Putamen (tissue), 1 donor: ENCODE measurements at regions not wholly inside any gene's neighbourhood (a gene's known extent, or its start where the extent isn't known, plus 50 kb on each side); places are given as distances from the start of the nearest gene placed in this dataset.
"Not testable (repeated sequence)": the region's sequence is repeated elsewhere in the genome, so short reads cannot be mapped to it uniquely, and the experiment has no call there.

ENCODE experiments used
- DNase-seq: peaks from one replicate; pipeline ENCODE4 v3.0.0-alpha.2; 2016; ENCODE audit warnings: low spot score

DNA sequence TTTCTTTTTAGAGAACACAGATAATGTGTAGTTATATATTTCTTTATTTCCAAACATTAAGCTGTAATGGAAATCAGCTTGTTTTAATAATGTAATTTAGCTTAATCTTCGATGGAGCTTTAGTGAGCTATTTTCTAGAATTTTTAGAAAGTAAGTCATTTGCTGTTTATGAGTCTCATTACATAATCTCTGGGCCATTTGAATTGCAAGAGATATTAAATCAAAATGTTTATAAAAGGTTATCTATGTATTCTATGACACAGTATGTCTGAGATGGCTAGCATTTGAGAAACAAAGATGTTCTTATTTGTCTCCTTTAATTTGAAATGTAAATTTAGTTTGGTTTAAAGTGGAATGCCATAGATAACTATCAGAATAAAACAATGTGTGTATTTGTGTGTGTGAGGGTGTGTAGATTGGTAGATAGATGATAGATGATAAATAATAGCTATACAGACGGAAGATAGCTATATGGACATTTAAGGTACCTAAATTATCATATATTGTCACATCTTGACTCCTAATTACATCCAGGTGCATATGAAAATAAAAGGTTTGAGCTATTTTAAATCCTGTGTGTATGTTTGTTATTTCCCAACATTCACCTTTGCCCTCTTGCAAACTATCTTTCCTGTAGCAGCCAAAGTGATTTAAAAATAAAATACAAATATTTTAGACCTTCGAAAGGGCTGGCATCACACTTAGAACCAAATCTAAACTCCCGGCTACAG lies 478.0 kb upstream of the KLF6 start:
- DNase-seq = no peak

DNA sequence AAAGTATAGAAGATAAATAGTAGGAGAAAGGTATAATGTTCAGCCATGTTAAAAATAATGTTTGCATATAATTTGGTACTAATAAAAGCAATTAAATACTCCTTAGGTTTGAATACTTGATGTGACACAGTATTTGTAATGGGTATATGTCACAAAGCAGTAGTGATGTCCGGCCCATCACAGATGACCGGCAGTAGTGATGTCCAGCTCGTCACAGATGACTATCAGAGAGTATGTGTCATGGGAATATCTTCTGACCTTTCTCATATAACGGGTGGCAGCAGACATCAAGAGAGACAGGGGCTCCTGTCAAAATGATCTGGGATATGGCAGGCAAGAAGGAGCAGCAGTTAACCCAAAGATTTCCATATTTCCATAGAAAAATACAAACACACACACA lies 477.4 kb upstream of the KLF6 start:
- DNase-seq = no peak

DNA sequence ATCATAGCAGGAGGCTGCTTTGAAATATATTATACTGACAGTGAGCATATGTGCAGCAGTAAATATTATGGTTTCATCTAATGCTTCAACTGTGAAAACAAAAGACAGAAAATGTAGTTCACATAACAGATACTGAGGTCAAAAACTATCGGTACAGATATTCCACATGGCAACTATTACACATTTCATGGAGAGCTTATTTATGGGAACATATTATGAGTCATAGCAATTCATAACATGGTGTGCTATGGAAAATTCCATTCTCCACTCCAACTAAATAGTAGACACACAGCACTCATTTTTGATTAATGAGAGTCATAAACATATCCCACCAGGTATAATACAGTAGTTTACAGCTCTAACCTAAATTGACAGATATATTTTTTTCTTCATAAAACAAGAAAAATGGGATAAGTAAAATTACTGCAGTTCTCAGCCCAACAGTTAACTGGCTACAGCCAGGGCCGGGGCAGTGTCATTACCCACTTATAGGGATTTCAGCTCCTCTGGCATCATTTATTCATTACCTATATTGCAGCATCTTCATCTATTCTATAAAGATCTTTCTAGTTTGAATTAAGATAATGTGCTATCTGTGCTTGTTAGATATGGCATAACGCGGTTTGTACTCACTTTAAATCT lies 475.6 kb upstream of the KLF6 start:
- DNase-seq = no peak

DNA sequence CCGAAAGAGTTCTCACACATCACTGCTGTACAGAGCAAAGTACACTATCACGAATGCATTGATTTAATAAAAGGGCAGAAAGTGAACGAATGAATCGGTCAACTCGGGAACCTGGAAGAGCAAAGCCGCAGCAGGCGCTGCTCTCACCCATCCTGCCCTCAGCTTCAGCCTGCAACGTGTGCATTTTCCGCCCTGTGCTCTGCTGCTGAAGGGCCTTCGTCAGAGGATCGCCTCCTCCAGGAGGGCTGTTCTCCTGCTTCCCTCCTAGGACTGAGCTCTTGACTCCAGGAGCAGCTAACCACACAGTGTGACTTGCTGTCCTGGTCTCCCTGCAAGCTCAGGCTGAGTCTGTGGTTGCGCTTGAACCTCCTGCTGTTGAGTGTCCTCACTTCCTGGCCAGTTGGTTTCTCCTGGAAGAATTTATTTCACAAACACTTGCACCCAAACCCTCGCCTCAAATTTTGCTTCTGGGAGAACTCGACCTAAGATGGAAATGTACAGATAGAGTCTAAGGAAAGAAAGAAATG lies 473.0 kb upstream of the KLF6 start:
- DNase-seq = no peak

DNA sequence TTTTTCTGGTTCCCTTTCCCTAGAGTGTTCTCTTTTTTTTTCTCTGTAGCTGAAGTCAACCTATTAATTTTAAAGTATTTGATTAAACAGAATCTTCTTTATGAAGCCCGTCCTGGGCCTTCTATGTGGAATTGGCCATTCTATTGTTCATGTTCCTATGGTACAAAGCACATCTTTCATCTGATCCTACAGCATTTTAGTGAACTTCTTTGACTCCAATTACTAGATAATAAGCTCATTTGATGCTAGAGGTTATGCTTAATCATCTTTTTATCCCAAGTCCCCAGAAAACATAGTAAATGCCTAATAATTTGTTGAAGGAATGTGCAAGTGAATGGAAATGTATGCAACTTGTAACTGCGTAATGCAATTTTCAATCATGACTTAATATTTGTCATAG lies 472.0 kb upstream of the KLF6 start:
- no peak for DNase-seq

DNA sequence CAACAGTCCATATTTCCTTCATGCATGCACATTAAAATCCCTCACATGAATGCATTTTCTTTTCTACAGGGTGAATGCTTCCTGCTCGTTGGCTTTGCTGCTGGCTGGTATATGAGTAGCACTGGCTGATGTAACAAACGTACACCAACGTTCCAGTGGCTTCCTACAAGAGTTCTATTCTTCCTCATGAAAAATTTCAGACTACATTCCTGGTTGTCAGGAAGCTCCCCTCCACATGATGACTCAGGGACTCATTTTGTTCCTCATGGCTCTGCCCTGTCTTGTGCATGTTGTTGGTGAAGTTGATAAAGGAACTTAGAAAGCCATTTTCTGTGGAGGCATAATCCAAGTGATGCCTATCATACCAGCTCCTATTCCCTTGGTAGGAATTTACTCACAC lies 470.7 kb upstream of the KLF6 start:
- DNase-seq = no peak

DNA sequence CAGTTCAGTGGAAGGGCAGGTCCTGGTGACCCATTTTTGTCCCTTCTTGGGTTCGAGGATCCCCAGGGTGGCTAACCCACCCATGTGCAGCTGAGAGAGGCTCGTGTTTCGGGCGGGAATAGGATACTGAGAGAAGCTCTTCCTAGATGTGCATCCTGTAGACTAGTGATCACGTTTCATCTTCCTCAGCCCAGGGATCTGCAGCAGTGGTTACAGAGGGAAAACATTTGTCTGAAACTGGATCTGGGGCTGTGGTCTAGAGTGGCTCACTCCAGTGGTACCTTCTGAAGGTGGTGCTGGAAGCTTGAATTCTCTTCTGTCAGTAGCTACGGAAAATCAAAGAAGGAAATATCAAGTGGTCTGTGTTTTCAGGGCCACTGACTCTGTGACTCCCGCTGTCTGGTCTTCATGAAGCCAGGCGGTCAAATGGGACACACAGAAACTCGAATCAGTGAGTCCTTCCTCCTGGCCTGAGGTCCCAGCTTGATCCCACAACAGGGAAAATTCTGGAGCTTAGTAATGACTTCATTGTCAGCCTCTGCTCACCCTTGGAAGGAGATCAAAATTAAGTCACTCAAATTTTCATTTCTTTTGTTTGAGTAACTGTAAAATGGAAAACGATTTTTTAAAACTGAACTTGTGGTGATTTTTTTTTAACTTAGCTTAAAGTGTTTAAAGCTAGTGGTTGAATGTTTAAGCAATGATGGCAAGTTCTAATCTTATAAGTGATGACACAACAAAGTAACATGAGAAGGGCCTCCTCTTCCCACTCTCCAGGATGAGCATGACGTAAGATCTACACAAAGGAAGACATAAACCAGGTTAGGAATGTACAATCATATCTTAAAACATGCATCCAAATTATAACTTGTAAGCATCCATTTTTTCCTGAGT lies 469.3 kb upstream of the KLF6 start:
- no peak for DNase-seq

DNA sequence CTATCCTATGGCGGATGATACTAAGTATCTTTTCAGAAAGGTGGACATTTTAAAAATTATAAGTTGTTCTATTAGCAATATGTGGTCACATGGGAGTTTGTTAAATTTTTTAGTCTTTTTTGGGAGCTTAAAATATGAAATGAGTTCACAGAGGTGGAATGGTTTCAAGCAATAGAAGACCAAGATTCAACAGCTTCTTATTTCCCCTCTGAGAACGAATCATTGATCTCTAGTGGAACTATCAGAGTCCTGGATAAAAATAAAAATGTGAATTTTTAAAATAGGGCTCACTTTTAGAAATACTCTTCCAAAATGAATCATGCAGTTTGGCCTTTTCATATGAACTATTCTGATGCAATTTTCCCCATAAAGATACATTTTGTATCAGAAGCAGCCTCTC lies 467.7 kb upstream of the KLF6 start:
- no peak for DNase-seq

DNA sequence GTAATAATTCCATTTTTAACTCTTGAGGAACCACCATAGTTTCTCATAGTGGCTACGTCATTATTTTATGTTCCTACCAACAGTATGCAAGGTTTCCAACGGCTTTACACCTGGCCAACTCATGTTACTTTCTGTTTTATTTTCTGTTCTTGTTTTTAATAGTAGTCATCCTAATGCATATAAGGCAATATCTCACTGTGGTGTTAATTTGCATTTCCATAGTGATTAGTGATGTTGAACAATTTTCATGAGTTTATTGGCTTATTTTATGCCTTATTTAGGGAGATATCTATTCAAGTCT lies 465.5 kb upstream of the KLF6 start:
- DNase-seq = no peak

DNA sequence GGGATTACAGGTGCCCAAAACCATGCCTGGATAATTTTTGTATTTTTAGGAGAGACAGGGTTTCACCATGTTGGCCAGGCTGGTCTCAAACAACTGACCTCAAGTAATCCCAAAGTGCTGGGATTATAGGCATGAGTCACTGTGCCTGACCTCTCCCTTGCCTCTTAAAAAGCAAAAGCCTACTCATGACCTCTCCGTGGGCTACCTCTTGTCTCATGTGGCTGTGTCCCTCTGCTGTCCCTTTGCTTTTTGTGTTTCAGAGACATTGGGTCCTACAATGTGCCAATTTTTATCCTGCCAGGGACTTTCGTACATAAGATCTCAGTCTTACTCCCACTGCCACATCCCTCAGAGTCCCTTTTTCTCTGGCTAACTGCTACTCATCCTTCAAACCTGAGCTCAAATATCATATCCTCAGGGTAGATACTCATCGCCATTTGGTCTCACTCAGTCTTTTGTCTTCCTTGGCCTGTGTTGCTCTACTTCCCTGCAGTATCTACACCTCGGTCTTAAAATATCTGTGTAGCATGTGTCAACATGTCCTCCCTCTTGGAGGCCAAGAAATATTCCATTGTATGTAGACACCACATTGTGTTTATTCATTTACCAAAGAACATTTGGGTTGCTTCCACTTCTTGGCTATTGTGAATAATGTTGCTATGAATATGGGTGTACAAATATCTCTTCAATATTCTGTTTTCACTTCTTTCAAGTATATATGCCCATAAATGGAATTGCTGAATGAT lies 465.0 kb upstream of the KLF6 start:
- DNase-seq = no peak

DNA sequence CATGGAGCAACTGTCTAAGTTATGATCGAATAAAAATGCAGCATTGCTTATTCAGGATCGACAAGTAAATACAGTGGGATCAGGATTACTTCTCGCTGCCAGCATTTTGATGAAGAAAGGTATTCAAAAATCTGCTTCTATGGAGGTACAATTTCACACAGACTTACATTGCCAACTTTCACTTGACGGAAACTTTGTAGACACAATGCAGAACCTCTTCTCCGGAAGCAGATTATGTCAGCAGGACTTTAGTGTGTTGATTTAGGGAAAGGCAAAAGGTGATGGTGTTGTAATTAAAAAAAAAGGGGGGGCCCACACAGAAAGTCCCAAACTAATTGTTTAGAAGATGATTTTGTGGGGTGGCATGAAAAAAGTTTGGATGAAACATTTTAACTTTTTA lies 462.4 kb upstream of the KLF6 start:
- DNase-seq = no peak

DNA sequence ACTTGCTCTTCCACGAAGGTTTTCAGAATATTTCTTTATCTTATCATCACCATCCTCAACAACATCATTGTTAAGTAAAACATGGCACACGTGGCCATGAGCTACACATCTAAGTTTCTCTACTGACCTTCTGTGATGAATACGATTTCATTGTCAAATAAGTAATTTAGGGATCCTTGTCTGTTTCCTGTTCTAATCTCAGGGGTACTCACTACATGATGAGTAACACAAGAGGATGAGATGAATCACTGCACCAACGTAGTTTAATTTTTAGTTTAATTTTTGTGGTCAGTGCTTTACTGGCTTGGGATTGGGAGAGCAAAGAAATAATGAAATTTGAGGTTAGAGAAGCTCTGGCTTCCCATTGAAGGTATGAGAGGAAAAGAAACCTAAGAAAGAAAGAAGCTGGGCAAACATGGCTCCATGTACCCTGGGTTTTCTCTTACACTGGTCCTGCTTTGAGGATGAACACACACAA lies 461.9 kb upstream of the KLF6 start:
- DNase-seq = no peak

DNA sequence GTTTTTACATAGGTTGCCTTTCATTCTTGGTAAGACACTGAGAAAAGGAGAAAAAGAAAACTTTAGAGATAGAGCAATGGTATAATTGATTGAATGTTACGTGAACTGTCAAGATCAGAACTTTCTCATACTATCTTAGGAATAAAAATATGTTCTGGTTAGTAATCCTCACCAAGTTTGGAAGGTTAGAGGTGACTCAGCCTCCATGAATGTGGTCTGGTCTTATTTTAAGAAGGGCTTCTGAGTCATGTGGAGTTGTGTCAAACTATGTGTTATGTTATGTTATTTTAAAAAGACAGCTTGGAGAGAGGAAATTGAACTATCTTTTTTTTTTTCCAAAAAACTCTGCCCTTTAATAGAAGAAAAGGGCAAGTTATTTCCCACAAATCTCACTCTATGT lies 458.6 kb upstream of the KLF6 start:
- DNase-seq = no peak

DNA sequence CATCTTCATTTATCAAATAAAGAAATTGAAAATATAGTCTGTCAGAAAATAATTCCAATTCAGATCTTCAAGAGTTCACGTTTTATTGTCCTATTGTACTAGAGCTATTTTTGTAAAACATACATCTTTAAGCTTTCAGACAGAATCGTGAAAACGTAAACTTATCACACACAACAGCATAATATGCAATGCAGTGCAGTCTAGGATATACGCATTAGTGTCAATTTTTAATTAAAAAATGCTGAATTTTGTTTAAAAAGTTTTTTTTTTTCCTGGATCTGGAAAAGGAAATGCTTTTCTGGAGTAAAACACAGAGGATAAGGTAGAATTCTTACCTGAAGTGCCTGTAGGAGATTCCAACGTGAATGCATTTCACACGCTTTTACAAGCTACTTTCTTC lies 458.2 kb upstream of the KLF6 start:
- no peak for DNase-seq

DNA sequence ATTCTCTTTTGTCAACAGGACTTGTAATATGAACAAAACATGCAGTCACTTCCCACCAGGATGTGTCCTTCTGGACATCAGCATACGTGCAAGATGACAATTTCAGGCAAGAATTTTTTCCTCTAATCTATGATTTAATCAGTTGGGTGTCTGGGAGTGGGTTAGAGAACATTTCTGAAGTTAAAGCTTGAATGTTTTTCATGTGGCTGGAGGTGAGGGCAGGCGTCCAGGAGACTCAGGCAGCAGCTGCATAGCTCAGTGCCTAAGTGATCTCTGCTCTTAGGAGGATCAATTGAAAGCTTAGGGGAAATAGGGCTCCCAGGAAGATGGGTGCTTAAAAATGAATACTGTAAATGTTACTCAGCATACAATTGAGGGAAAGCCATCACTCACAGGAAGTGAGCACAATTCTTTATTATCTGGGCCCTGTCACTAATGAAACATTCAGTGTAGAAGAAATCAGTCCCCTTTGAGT lies 457.6 kb upstream of the KLF6 start:
- no peak for DNase-seq

DNA sequence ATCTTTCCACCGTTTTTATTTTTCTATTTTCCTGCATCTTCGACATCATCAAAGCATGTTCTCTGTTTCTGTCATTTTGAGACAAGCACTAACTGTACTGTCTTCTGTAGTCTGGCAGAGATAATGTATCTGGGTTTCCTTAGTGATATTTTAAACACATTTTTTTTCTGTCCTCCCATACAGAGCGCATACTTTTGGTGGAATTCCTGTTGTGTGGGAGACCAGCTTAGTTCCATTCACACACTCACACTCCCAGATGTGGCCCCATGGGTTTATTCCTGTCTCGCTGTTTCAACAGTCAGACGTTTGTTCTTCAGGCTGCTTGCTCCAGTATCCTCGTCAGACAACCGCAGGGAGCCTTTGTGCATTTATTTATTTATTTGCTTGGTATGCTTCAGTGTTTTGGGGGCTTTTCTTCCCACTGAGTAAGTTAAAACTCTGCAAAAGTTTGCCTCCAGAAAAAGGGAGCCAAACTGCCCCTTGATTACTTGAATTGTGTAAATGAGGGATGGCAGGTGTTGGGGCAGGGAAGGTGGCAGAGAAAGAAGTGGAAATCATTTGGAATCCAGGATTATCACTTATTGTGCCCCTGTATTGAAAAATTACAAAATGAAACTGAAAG lies 456.8 kb upstream of the KLF6 start:
- DNase-seq = peak; percentile 20

DNA sequence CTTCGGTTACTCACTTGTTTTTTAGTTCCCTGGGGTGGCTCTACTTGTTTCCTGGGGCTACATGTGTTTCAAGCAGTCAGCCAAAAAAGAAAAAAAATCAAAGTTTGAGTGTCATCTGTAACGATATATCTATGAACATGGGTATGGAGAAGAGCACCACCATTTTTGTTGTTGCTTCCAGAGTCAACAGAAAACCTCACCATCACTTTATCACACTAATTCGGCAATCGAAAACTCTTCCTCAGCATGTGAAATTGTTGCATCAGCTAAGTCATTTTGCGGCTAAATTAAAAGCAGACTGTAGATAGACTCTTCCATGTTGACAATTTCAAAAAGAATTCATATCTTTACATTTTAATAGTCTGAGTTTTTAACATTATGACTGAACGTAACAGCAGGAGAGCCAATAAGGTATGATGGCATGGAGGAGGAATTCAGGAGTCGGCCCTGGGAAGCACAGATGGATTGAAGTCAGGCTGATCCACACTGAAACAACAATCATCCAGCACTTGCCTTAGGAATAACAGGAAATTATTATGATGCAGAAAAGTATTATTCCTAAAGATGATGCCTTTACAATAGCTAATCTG lies 455.7 kb upstream of the KLF6 start:
- no peak for DNase-seq

DNA sequence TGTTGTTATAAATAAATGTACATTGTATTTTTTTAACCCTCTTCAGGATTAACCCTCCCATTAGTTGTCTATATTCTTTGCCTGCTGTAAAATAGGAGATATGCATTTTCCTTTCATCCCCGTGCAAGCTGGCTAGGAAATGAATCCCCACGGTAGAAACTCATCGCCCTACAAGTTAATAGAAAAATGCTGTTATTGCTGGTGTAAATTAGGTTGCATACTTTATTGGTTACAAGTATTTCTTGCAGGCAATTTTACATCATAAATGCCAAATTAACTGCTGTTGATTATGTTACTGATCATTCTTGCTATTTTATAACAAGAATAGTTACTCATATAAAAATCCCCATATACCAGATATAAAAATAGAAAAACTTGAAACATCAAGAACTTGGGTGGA lies 454.2 kb upstream of the KLF6 start:
- no peak for DNase-seq

DNA sequence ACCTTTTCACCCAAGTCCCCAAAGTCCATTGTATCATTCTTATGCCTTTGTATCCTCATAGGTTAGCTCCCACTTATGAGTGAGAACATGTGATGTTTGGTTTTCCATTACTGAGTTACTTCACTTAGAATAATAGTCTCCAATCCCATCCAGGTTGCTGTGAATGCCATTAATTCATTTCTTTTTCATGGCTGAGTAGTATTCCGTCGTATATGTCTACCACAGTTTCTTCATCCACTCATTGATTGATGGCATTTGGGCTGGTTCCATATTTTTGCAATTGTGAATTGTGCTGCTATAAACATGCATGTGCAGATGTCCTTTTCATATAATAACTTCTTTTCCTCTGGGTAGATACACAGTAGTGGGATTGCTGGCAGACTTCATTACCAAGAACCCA lies 451.9 kb upstream of the KLF6 start:
- DNase-seq = not testable (repeated sequence)

DNA sequence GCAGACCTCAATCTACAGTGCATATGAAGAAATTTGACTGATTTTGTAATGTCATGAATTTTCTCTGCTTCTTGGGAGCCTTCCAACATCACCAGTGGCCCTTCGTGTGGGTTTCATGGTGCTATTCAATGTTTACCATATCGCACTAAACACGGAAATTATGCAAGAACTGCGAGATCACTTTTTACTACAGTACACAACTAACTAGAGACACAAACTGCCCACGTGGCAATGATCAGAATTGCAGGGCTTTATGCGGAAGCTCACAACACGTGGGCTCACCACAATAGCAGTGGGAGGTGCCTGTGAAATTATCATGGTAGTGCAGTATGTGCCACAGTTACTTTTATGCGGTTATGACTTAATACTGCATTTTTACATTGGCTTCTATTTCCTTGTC lies 449.7 kb upstream of the KLF6 start:
- DNase-seq = no peak

DNA sequence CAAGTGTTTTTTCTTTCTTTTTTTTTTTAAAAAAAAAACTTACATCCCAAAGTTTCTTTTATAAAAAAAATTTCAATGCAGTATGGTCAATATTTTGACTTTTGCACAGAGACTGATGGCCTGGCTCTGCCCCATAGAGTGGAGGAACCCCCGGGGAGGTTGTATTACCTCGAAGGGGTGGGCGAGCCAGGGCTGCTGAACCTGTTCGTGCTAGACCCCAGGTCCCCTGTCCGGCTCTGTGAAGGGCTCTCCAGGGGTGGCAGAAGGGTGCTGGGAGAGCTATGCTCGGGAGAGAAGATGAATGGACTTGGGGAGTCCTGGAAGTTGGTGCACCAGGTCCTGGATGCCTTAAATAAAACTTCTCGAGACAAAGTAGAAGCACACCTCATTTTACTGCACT lies 446.4 kb upstream of the KLF6 start:
- no peak for DNase-seq
